ENCODE measurements at regions not wholly inside any gene's neighbourhood (a gene's known extent, or its start where the extent isn't known, plus 50 kb on each side); places are given as distances from the start of the nearest gene placed in this dataset.

- TF ChIP-seq CTCF (IDR thresholded peaks at IDR 0.05; ENCODE audit: control insufficient read depth, insufficient read depth, low read depth, low read length, missing control alignments): no peak
- no peak overlapping the region for H3K4me3 ChIP-seq (ENCODE audit: control insufficient read depth, low read depth, low read length)
- no peak for DNase-seq (ENCODE audit: low read depth)
These were observed 230.1 kb downstream of the POSTN start for GRCh38 chr13:37368501-37368900.

- TF ChIP-seq CTCF (IDR thresholded peaks at IDR 0.05; ENCODE audit: control insufficient read depth, insufficient read depth, low read depth, low read length, missing control alignments): no peak
- no peak for DNase-seq (ENCODE audit: low read depth)
These were observed 232.4 kb downstream of the POSTN start for GRCh38 chr13:37366044-37366770.

GRCh38 chr13:37365496-37365895 is 233.1 kb downstream of the POSTN start:
- no peak for DNase-seq (ENCODE audit: low read depth)
- TF ChIP-seq CTCF (IDR thresholded peaks at IDR 0.05; ENCODE audit: control insufficient read depth, insufficient read depth, low read depth, low read length, missing control alignments): no peak
- H3K4me3 ChIP-seq (ENCODE audit: control insufficient read depth, low read depth, low read length): no peak overlapping the region

More at GRCh38 chr13:37366044-37366770, 232.4 kb downstream of the POSTN start:
- no peak overlapping the region for H3K4me3 ChIP-seq (ENCODE audit: control insufficient read depth, low read depth, low read length)

- no peak for DNase-seq (ENCODE audit: low read depth)
- H3K4me3 ChIP-seq (ENCODE audit: control insufficient read depth, low read depth, low read length): no peak overlapping the region
- no peak for TF ChIP-seq CTCF (IDR thresholded peaks at IDR 0.05; ENCODE audit: control insufficient read depth, insufficient read depth, low read depth, low read length, missing control alignments)
These were observed 233.6 kb downstream of the POSTN start for GRCh38 chr13:37364956-37365355.

GRCh38 chr13:37364007-37364406 is 234.6 kb downstream of the POSTN start:
- no peak for TF ChIP-seq CTCF (IDR thresholded peaks at IDR 0.05; ENCODE audit: control insufficient read depth, insufficient read depth, low read depth, low read length, missing control alignments)
- no peak overlapping the region for H3K4me3 ChIP-seq (ENCODE audit: control insufficient read depth, low read depth, low read length)
- no peak for DNase-seq (ENCODE audit: low read depth)

- no peak overlapping the region for H3K4me3 ChIP-seq (ENCODE audit: control insufficient read depth, low read depth, low read length)
- no peak for DNase-seq (ENCODE audit: low read depth)
- no peak for TF ChIP-seq CTCF (IDR thresholded peaks at IDR 0.05; ENCODE audit: control insufficient read depth, insufficient read depth, low read depth, low read length, missing control alignments)
These were observed 237.0 kb downstream of the POSTN start for GRCh38 chr13:37361608-37362007.

Data from AG09309 (cell line).